GM23338 (cell line): ENCODE measurements at regions not wholly inside any gene's neighbourhood (a gene's known extent, or its start where the extent isn't known, plus 50 kb on each side); places are given as distances from the start of the nearest gene placed in this dataset.

Experiments
- ATAC-seq: fragments of 200-7000 bp; cut with Tn5 transposase; 3 replicates; pipeline ENCODE4 v1.9.1; 2020
- DNase-seq: peaks from one replicate; pipeline ENCODE4 v3.0.0-alpha.2; 2015; ENCODE audit warnings: low spot score
- H2AFZ ChIP-seq: fragments of 200-600 bp; sonication (generic); 2 replicates; pipeline ENCODE4 v1.8.0; 2016; ENCODE audit warnings: antibody characterized with exemption, mild to moderate bottlenecking, moderate library complexity
- H3F3A ChIP-seq: fragments of 200-600 bp; sonication (generic); replicated peaks from 2 replicates; pipeline ENCODE4 v1.8.0; 2017; ENCODE audit warnings: antibody characterized with exemption, mixed run types, low read depth
- H3K27ac ChIP-seq: fragments of 200-600 bp; sonication (generic); 2 replicates; pipeline ENCODE4 v1.6.1; 2016; ENCODE audit warnings: low read depth
- H3K27me3 ChIP-seq: fragments of 200-600 bp; sonication (generic); 2 replicates; pipeline ENCODE4 v1.8.0; 2016; ENCODE audit warnings: mild to moderate bottlenecking, mixed run types, moderate library complexity; ENCODE audit not compliant: insufficient read depth
- H3K36me3 ChIP-seq: fragments of 200-600 bp; sonication (generic); 2 replicates; pipeline ENCODE4 v1.8.0; 2016; ENCODE audit warnings: mild to moderate bottlenecking; ENCODE audit not compliant: insufficient read depth
- H3K4me1 ChIP-seq: fragments of 200-600 bp; sonication (generic); 2 replicates; pipeline ENCODE4 v1.8.0; 2016; ENCODE audit warnings: mild to moderate bottlenecking, moderate library complexity; ENCODE audit not compliant: insufficient read depth
- H3K4me2 ChIP-seq: fragments of 200-600 bp; sonication (generic); 2 replicates; pipeline ENCODE4 v1.7.1; 2017; ENCODE audit warnings: mixed run types
- H3K4me3 ChIP-seq: fragments of 200-600 bp; sonication (generic); 2 replicates; pipeline ENCODE4 v1.6.1; 2016; ENCODE audit warnings: mixed run types
- H3K79me2 ChIP-seq: fragments of 200-600 bp; sonication (generic); replicated peaks from 2 replicates; pipeline ENCODE4 v1.8.0; 2017; ENCODE audit warnings: mild to moderate bottlenecking; ENCODE audit not compliant: insufficient read depth
- H3K9me2 ChIP-seq: fragments of 200-600 bp; sonication (generic); 2 replicates; pipeline ENCODE4 v1.8.0; 2017; ENCODE audit not compliant: insufficient read depth
- H4K20me1 ChIP-seq: fragments of 200-600 bp; sonication (generic); replicated peaks from 2 replicates; pipeline ENCODE4 v1.8.0; 2017; ENCODE audit warnings: mild to moderate bottlenecking; ENCODE audit not compliant: insufficient read depth
- H3K27ac Mint-ChIP-seq: 2 replicates; pipeline ENCODE4 v1.8.0; 2020; ENCODE audit warnings: inconsistent platforms, mild to moderate bottlenecking, moderate library complexity, mixed read lengths
- H3K27me3 Mint-ChIP-seq: 3 replicates; pipeline ENCODE4 v1.8.0; 2022; ENCODE audit warnings: low read depth, mild to moderate bottlenecking, moderate library complexity, mixed read lengths, inconsistent platforms; ENCODE audit not compliant: insufficient read depth, poor library complexity
- H3K36me3 Mint-ChIP-seq: 3 replicates; pipeline ENCODE4 v1.8.0; 2021; ENCODE audit warnings: low read depth, mild to moderate bottlenecking, inconsistent platforms, moderate library complexity, mixed read lengths
- H3K4me1 Mint-ChIP-seq: 3 replicates; pipeline ENCODE4 v1.8.0; 2020; ENCODE audit warnings: mild to moderate bottlenecking, inconsistent platforms, mixed read lengths
- H3K4me3 Mint-ChIP-seq: 3 replicates; pipeline ENCODE4 v1.8.0; 2021; ENCODE audit warnings: moderate library complexity, mild to moderate bottlenecking, inconsistent platforms, mixed read lengths
- H3K9me3 Mint-ChIP-seq: 3 replicates; pipeline ENCODE4 v1.8.0; 2020; ENCODE audit warnings: moderate library complexity, mild to moderate bottlenecking, inconsistent platforms, mixed read lengths
- CREB1 ChIP-seq: fragments of 250-450 bp; sonication (Bioruptor Pico); IDR thresholded peaks from 2 replicates; pipeline ENCODE4 v1.5.0; 2020; ENCODE audit warnings: low read depth, mild to moderate bottlenecking, moderate library complexity
- CTCF ChIP-seq, 2 experiments: fragments of 200-600 bp in 1 of 2; sonication (generic) in 1 of 2; conservative IDR thresholded peaks; 2 replicates each; pipeline versions ENCODE4 v1.5.1 to v1.6.1; 2016 to 2017; ENCODE audit warnings: antibody characterized with exemption in 2 of 2, low read depth in 2 of 2, mild to moderate bottlenecking in 2 of 2, moderate library complexity in 1 of 2
- ETS1 ChIP-seq: IDR thresholded peaks from 2 replicates; pipeline ENCODE4 v1.6.1; 2016; ENCODE audit warnings: antibody characterized with exemption
- EZH2 ChIP-seq: fragments of 200-600 bp; sonication (generic); IDR thresholded peaks from one replicate; pipeline ENCODE4 v1.8.0; 2017; ENCODE audit warnings: antibody characterized with exemption, mild to moderate bottlenecking, low read depth; ENCODE audit not compliant: unreplicated experiment
- EZH2phosphoT487 ChIP-seq: fragments of 200-600 bp; sonication (generic); IDR thresholded peaks from one replicate; pipeline ENCODE4 v1.8.1; 2018; ENCODE audit warnings: antibody characterized with exemption; ENCODE audit not compliant: unreplicated experiment
- JUNB ChIP-seq: IDR thresholded peaks from one replicate; pipeline ENCODE4 v1.6.1; 2016; ENCODE audit warnings: antibody characterized with exemption; ENCODE audit not compliant: unreplicated experiment
- NANOG ChIP-seq: IDR thresholded peaks from 2 replicates; pipeline ENCODE4 v1.6.1; 2016; ENCODE audit warnings: antibody characterized with exemption, borderline replicate concordance
- POLR2AphosphoS5 ChIP-seq: IDR thresholded peaks from 2 replicates; pipeline ENCODE4 v1.6.1; 2016; ENCODE audit warnings: antibody characterized with exemption, low read depth
- REST ChIP-seq: IDR thresholded peaks from one replicate; pipeline ENCODE4 v1.6.1; 2018; ENCODE audit warnings: antibody characterized with exemption; ENCODE audit not compliant: unreplicated experiment
- STAT1 ChIP-seq: IDR thresholded peaks from one replicate; pipeline ENCODE4 v1.6.1; 2016; ENCODE audit warnings: antibody characterized with exemption; ENCODE audit not compliant: unreplicated experiment
- ZNF331 ChIP-seq: fragments of 250-450 bp; sonication (Bioruptor Pico); IDR thresholded peaks from 2 replicates; pipeline ENCODE4 v1.5.0; 2020; ENCODE audit warnings: low read depth, mild to moderate bottlenecking, moderate library complexity

GRCh38 chr12:60419986-60420385 lies 824.2 kb downstream of the SLC16A7 start:
- Histone ChIP-seq H3K9me2 (no peaks in the 10 kb centered on the region; the same call in 1 of the 2 replicates), H3K4me3 (no peak overlapping the region), H2AFZ (no peak overlapping the region), H3K27ac (no peak overlapping the region), H3K27me3 (no peaks in the 10 kb centered on the region), H3F3A (no peaks in the 10 kb centered on the region), H3K4me1 (no peaks in the 10 kb centered on the region), H4K20me1 (no peaks in the 10 kb centered on the region), H3K4me2 (no peak overlapping the region), H3K79me2 (no peaks in the 10 kb centered on the region), H3K36me3 (no peaks in the 10 kb centered on the region)
- Mint-ChIP-seq H3K27ac (no peak overlapping the region), H3K27me3 (no peaks in the 10 kb centered on the region), H3K4me1 (no peaks in the 10 kb centered on the region), H3K4me3 (no peak overlapping the region), H3K9me3 (peaks cover 8% of the 10 kb centered on the region; the same call in 2 of the 3 replicates), H3K36me3 (no peaks in the 10 kb centered on the region; the same call in 2 of the 3 replicates)
- DNase-seq (no peak), ATAC-seq (no peak)
- TF ChIP-seq REST: no peak
- TF ChIP-seq ETS1: no peak
- no peak for TF ChIP-seq NANOG
- no peak for TF ChIP-seq POLR2AphosphoS5
- no peak for TF ChIP-seq JUNB
- no peak for TF ChIP-seq CREB1 (CRISPR knock-in tag)
- no peak for TF ChIP-seq ZNF331 (CRISPR knock-in tag)

- no peaks in the 10 kb centered on the region for H3K79me2 ChIP-seq
- H3K27ac ChIP-seq: no peak overlapping the region
- H4K20me1 ChIP-seq: no peaks in the 10 kb centered on the region
- no peaks in the 10 kb centered on the region for H3K4me1 Mint-ChIP-seq
- no peaks in the 10 kb centered on the region for H3K4me1 ChIP-seq
- H3K4me2 ChIP-seq: no peak overlapping the region
- no peak overlapping the region for H3K27ac Mint-ChIP-seq
- H3K4me3 Mint-ChIP-seq: no peak overlapping the region
- no peak overlapping the region for H3K4me3 ChIP-seq
- no peaks in the 10 kb centered on the region for H3K36me3 ChIP-seq
- no peaks in the 10 kb centered on the region; the same call in 1 of the 2 replicates for H3K9me2 ChIP-seq
- no peaks in the 10 kb centered on the region; the same call in 2 of the 3 replicates for H3K36me3 Mint-ChIP-seq
- DNase-seq (no peak), ATAC-seq (no peak)
- H3K27me3 Mint-ChIP-seq: no peaks in the 10 kb centered on the region
- H3K9me3 Mint-ChIP-seq: peaks cover 3% of the 10 kb centered on the region; the same call in 1 of the 3 replicates
- no peaks in the 10 kb centered on the region for H3K27me3 ChIP-seq
- no peaks in the 10 kb centered on the region for H3F3A ChIP-seq
- no peak overlapping the region for H2AFZ ChIP-seq
- TF ChIP-seq EZH2phosphoT487: no peak
- TF ChIP-seq EZH2: no peak
- TF ChIP-seq CTCF (conservative IDR thresholded peaks at IDR 0.05; ENCODE audit: low read depth in 2 of 2): no peak
- no peak for TF ChIP-seq ZNF331 (CRISPR knock-in tag)
- no peak for TF ChIP-seq POLR2AphosphoS5
- TF ChIP-seq JUNB: no peak
- no peak for TF ChIP-seq STAT1
- no peak for TF ChIP-seq NANOG
Measured at GRCh38 chr12:60421741-60422140, 825.9 kb downstream of the SLC16A7 start.
